Large intestine (tissue), 3 donors: ENCODE measurements at regions not wholly inside any gene's neighbourhood (a gene's known extent, or its start where the extent isn't known, plus 50 kb on each side); places are given as distances from the start of the nearest gene placed in this dataset.

ENCODE experiments used
- DNase-seq, 2 donors: peaks; one replicate each; pipeline versions ENCODE4 v3.0.0 to v3.0.0-alpha.2; 2013
- H3K27ac ChIP-seq: one replicate; pipeline ENCODE4 v1.5.1; 2013; ENCODE audit warnings: low read length
- H3K27me3 ChIP-seq: 2 replicates; pipeline ENCODE4 v1.6.1; 2013; ENCODE audit warnings: low read length; ENCODE audit not compliant: control insufficient read depth, insufficient read depth
- H3K36me3 ChIP-seq: 2 replicates; pipeline ENCODE4 v1.6.1; 2013; ENCODE audit warnings: low read length; ENCODE audit not compliant: control insufficient read depth, insufficient read depth
- H3K4me1 ChIP-seq: one replicate; pipeline ENCODE4 v1.6.1; 2013; ENCODE audit warnings: low read length; ENCODE audit not compliant: control insufficient read depth, insufficient read depth
- H3K4me3 ChIP-seq: one replicate; pipeline ENCODE4 v1.5.1; 2013; ENCODE audit warnings: low read length
- H3K9me3 ChIP-seq: one replicate; pipeline ENCODE4 v1.6.1; 2013; ENCODE audit warnings: mild to moderate bottlenecking, low read depth, low read length, moderate library complexity; ENCODE audit not compliant: control insufficient read depth
- WGBS: methylation state at CpG from one replicate; pipeline ENCODE4 v1.1.5; 2013; ENCODE audit warnings: low lambda C conversion rate; ENCODE audit not compliant: insufficient coverage; 5-methylcytosine and 5-hydroxymethylcytosine counted together

DNA sequence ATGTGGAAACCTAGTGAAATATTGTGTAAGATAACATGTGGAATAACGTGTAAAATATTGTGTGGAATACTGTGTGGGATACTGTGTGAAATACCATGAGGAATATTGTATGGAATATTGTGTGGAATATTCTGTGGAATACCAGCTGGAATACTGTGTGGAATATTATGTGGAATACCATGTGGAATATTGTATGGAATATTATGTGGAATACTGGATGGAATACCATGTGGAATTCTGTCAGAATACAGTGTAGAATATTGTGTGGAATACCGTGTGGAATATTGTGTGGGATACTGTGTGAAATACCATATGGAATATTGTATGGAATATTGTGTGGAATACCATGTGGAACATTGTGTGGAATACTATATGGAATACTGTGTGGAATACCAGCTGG, 134.6 kb upstream of the CHST15 start:
- 69% methylated on average over 2 of the region's 2 CpGs for WGBS
- no peaks in the 10 kb centered on the region for H3K36me3 ChIP-seq
- no peaks in the 10 kb centered on the region for H3K4me1 ChIP-seq
- H3K4me3 ChIP-seq = no peak overlapping the region
- no peaks in the 10 kb centered on the region for H3K9me3 ChIP-seq
- H3K27ac ChIP-seq = no peak overlapping the region
- no peaks in the 10 kb centered on the region for H3K27me3 ChIP-seq
- DNase-seq = no peak

DNA sequence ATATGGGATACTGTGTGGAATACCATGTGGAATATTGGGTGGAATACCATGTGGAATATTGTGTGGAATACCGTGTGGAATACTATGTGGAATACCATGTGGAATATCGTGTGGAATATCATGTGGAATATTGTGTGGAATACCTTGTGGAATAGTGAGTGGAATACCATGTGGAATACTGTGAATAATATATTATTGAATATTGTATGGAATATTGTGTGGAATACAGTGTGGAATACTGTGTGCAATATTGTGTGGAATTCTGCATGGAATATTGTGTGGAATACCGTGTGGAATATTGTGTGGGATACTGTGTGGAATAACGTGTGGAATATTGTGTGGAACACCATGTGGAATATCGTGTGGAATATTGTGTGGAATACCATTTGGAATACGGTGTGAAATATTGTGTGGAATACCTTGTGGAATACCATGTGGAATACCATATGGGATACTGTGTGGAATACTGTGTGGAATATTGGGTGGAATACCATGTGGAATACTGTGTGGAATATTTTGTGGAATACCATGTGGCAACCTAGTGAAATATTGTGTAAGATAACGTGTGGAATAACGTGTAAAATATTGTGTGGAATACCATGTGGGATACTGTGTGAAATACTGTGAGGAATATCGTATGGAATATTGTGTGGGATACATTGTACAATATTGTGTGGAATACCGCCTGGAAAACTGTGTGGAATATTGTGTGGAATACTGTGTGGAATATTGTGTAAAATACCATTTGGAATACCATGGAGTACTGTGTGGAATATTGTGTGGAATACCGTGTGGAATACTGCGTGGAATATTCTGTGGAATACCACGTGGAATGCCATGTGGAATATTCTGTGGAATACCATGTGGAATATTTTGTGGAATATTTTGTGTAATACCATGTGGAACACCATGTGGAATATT, 133.9 kb upstream of the CHST15 start:
- no peaks in the 10 kb centered on the region for H3K27me3 ChIP-seq
- WGBS = 74% methylated on average over 13 of the region's 13 CpGs
- H3K4me1 ChIP-seq = no peaks in the 10 kb centered on the region
- H3K9me3 ChIP-seq = no peaks in the 10 kb centered on the region
- H3K36me3 ChIP-seq = no peaks in the 10 kb centered on the region
- no peak overlapping the region for H3K27ac ChIP-seq
- H3K4me3 ChIP-seq = no peak overlapping the region
- DNase-seq = no peak

DNA sequence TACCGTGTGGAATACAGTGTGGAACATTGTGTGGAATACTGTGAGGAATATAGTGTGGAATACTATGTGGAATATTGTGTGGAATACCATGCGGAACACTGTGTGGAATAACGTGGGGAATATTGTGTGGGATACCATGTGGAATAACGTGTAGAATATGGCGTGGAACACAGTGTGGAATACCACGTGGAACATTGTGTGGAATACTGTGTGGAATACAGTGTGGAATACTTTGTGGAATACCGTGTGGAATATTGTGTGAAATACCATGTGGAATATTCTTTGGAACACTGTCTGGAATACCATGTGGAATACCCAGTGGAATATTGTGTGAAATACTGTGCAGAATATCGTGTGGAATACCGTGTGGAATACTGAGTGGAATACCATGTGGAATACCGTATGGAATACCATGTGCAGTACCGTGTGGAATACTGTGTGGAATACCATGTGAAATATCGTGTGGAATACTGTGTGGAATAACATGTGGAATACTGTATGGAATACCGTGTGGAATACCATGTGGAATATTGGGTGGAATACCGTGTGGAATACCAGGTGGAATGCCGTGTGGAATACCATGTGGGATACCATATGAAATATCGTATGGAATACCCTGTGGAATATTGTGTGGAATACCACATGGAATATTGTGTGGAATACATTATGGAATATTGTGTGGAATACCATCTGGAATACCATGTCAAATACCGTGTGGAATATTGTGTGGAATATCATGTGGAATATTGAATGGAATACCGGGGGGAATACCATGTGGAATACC, 133.1 kb upstream of the CHST15 start:
- Histone ChIP-seq H3K27ac (no peak overlapping the region), H3K27me3 (no peaks in the 10 kb centered on the region), H3K36me3 (no peaks in the 10 kb centered on the region), H3K9me3 (no peaks in the 10 kb centered on the region), H3K4me1 (no peaks in the 10 kb centered on the region), H3K4me3 (no peak overlapping the region)
- no peak for DNase-seq
- 92% methylated on average over 14 of the region's 18 CpGs for WGBS

DNA sequence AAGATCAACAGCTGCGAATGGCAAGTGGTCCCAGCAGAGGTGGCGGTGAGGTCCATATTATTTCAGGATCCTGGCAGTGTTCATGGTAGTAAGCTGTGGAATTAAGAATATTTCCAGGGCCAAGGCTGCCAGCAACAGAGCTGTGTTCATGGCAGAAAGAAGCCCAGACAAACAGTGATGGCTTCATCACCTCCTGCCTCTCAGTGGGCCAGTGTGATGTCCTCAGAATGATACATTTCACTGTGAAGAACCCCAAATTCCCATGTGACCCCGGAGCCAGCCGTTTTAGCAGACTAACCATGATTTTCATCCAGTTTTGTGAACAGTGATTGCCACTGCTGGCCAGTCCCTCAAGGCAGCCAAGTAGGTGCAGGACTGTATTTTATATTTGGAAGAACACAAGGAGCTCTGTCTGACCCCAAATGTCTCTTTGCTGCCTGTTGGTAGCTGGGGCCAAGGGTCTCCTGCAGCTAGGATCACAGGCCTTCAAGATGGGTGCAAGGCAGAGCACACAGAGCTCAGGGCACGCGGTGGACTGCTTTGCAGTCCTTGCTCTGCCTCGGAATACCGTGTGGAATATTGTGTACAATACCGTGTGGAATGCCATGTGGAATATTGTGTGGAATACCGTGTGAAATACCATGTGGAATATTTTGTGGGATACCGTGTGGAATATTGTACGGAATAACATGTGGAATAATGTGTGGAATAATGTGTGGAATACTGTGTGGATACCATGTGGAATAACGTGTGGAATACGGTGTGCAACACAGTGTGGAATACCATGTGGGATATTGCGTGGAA, 132.3 kb upstream of the CHST15 start:
- Histone ChIP-seq H3K4me3 (no peak overlapping the region), H3K36me3 (no peaks in the 10 kb centered on the region), H3K27me3 (no peaks in the 10 kb centered on the region), H3K4me1 (no peaks in the 10 kb centered on the region), H3K27ac (no peak overlapping the region), H3K9me3 (no peaks in the 10 kb centered on the region)
- DNase-seq = no peak
- WGBS = 95% methylated on average over 7 of the region's 15 CpGs

DNA sequence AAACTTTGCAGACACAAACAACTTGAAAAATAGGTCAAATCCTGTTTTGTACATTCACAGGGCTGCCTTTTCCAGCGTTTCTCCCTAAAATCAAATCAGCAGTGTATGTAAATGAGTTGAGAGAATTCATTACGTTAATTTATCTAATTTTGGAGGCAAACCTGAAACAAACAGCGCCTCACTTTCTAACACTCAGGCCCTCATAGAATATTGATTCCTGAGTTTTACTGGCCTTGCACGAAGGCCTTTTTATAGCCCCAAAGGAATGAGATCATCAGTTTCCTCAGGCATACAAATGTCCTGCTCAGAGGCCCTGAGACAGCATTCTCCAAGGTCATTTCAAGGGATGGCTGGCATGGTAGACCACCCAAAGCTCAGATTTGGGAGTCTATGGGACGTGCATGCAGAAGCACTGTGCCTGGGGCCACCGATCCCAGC, 131.7 kb upstream of the CHST15 start:
- no peak overlapping the region for H3K4me3 ChIP-seq
- H3K27ac ChIP-seq = no peak overlapping the region
- no peaks in the 10 kb centered on the region for H3K36me3 ChIP-seq
- no peaks in the 10 kb centered on the region for H3K27me3 ChIP-seq
- no peaks in the 10 kb centered on the region for H3K4me1 ChIP-seq
- 72% methylated on average over 2 of the region's 6 CpGs for WGBS
- H3K9me3 ChIP-seq = no peaks in the 10 kb centered on the region
- DNase-seq = no peak

DNA sequence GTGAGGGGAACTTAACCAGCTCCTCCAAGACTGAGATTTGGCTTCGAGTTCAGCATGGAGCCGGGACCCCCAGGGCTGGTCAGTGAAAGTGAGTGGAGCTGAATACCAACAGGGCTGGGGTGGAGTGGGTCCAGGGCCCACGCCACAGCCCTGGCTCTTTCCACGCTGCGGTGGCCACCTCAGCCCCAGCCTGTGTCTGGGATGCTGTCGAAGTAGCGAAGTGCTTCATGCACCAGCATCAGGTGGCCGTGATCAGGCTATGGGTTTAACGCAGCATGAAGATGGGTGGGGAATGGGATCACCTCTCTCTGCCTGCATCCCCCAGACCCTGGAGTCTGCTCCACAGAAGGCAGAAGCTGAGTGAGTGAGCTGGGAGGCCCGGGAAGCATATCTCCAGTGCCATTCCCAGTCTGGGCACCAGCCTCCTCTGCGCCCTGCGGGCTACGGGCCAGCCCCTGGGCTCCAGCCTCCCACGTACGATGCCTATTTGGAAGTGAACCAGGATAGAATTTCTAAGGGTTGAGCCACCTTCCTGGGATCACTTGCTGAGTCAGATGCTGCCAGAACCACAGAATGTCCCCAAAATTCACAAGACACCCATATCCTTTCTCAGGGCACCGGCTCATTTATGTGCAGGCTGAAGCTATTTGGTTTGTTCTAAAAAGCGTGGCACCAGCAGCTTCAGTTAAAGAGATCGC, 131.1 kb upstream of the CHST15 start:
- no peaks in the 10 kb centered on the region for H3K36me3 ChIP-seq
- WGBS = no CpG with 5 or more reads among the region's 18 CpGs
- H3K27me3 ChIP-seq = no peaks in the 10 kb centered on the region
- H3K4me1 ChIP-seq = no peaks in the 10 kb centered on the region
- no peak overlapping the region for H3K4me3 ChIP-seq
- no peaks in the 10 kb centered on the region for H3K9me3 ChIP-seq
- no peak for DNase-seq
- H3K27ac ChIP-seq = no peak overlapping the region

DNA sequence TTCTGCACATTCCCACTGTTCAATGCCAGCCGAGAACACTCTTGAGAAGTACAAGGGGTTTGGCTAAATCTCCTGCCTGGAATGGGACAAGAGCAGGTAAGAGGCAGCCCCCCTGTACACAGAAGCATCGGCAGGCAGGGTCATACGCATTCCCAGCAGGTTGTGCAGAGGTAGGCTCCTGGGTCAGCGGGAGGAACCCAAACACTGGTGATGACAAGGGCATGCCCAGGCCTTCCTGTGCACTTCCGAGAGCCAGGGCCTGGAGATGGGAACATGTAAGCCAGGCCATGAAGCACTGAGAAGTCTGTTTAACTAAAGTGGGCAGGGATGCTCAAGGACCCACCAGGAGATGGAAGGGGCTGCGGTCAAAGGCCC, 130.3 kb upstream of the CHST15 start:
- WGBS = 100% methylated on average over 1 of the region's 6 CpGs
- H3K4me3 ChIP-seq = no peak overlapping the region
- H3K27me3 ChIP-seq = no peaks in the 10 kb centered on the region
- no peak for DNase-seq
- H3K9me3 ChIP-seq = no peaks in the 10 kb centered on the region
- no peaks in the 10 kb centered on the region for H3K36me3 ChIP-seq
- H3K4me1 ChIP-seq = no peaks in the 10 kb centered on the region
- no peak overlapping the region for H3K27ac ChIP-seq

DNA sequence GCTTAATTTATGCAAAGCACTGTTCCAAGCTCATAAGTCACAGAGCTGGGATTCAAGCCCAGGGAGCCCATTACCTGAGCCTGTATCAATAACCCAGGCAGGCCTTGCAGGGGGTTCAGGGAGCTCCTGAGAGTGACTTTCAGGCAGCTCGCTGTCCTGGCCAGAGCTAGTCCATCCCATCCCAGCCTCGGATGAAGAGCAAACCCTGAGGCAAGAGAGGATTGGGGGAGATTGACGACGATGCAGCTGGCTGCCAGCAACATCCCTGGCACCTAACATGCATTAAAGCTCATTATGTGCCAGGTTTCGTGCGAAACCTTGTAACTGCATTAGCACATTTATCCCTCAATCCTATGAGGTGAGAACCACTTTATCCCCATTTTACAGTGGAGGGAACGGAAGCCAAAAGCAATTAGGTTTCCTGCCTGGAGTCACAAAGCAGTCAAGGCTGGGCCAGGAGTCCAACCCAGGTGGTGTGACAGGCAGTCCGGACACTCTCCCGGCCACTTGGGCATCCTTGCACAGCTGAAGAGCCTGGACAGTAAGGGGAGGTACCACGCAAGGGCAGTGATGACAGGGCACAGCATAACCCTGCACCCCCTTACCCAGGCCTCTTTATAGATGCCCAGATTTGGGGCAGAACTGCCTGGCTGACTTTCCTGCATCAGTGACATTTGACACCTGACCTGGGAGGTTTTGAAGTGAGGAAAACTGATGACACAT, 129.8 kb upstream of the CHST15 start:
- 100% methylated on average over 2 of the region's 10 CpGs for WGBS
- no peak overlapping the region for H3K27ac ChIP-seq

DNA sequence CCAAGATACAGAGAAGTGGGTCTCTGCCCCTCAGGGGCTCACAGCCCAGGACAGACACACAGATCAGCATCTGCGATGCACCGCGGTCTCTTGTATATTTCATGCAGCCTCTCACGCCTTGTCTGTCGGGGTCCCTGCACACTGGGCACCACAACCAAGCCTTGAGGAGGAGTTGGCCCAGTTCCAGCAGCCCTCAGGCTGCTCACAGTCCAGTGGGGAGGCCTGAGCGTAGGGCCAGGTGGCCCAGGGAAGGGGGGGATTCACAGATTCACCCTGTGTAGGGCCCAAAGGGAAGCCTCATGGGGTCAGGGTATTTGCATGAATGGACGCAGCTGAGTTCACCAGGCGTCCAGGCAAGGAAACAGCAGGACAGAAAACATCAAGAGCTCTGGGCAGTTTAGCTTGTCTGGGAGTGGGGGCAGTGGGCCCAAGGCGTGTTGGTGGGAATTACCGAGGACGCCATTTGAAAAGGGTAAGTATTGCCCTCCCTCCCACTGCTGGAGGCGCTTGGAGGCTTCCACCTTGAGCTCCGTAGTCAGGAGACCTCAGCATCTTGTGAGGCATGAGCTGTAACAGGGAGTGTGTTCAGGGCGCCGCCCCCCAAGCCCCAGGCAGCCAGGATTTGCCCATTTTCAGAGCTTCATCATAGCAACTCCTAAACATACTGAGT, 129.1 kb upstream of the CHST15 start:
- H3K27me3 ChIP-seq = no peaks in the 10 kb centered on the region
- no peak for DNase-seq

More for the DNA sequence above, 129.8 kb upstream of the CHST15 start:
- Histone ChIP-seq H3K9me3 (no peaks in the 10 kb centered on the region), H3K27me3 (no peaks in the 10 kb centered on the region), H3K4me1 (no peaks in the 10 kb centered on the region), H3K4me3 (no peak overlapping the region), H3K36me3 (no peaks in the 10 kb centered on the region)
- DNase-seq = no peak

More for the DNA sequence above, 129.1 kb upstream of the CHST15 start:
- no peak overlapping the region for H3K27ac ChIP-seq
- no CpG with 5 or more reads among the region's 15 CpGs for WGBS
- no peaks in the 10 kb centered on the region for H3K36me3 ChIP-seq
- no peaks in the 10 kb centered on the region for H3K9me3 ChIP-seq
- no peak overlapping the region for H3K4me3 ChIP-seq
- H3K4me1 ChIP-seq = no peaks in the 10 kb centered on the region
